ENCODE measurements at regions not wholly inside any gene's neighbourhood (a gene's known extent, or its start where the extent isn't known, plus 50 kb on each side); places are given as distances from the start of the nearest gene placed in this dataset.

DNA sequence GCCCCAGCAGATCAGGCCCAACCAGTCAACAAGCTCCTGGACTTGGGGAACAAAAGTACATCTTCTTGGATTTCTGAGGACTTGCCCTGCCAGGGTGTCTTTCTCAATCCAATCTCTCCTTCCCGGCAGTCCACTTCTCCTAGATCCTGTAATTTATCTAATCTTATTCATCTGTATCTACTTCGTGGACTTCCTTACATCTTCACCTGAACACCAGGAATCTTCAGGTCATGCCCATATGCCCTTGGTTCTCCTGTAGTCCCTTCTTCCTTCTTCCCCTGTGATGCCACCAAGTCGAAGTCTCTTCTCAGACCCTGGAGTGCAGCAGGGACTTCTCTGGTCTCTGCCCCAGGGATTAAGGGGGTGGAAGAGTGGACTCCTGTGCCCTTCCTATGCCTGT, 100.3 kb downstream of the ZNF280B start:
- in situ Hi-C loops (cut with HindIII; ENCODE audit: extremely low pct_ligation_motif_present, low pct_unique_long_range_greater_than_20kb) (no loop called here), intact Hi-C loops (cut with micrococcal nuclease; ENCODE audit: unreplicated experiment) (no loop called here)
- H3K36me3 ChIP-seq (replicated peaks in 1 of 2; ENCODE audit: control insufficient read depth in 1 of 2, insufficient read depth in 2 of 2, low read length in 2 of 2), result no peaks in the 10 kb centered on the region
- ChIA-PET CTCF (ENCODE audit: low intra/inter-chr PET ratio, low total read pairs) (no interaction called here), POLR2A (no interaction called here)
- H3K4me1 ChIP-seq (ENCODE audit: insufficient read depth, low read length), result no peaks in the 10 kb centered on the region
- H3K9ac ChIP-seq (ENCODE audit: insufficient read depth, low read depth, low read length), result no peak overlapping the region
- TF ChIP-seq, protein P1, sequence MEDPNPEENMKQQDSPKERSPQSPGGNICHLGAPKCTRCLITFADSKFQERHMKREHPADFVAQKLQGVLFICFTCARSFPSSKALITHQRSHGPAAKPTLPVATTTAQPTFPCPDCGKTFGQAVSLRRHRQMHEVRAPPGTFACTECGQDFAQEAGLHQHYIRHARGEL (CRISPR knock-in tag; IDR thresholded peaks at IDR 0.05), result no peak
- no peak for TF ChIP-seq RARA (CRISPR knock-in tag; IDR thresholded peaks at IDR 0.05)
- TF ChIP-seq ZNF276 (CRISPR knock-in tag; IDR thresholded peaks at IDR 0.05; ENCODE audit: low read depth), result no peak
- no peak for TF ChIP-seq TFE3 (CRISPR knock-in tag; IDR thresholded peaks at IDR 0.05)
- TF ChIP-seq LCORL (IDR thresholded peaks at IDR 0.05), result no peak
- TF ChIP-seq LCORL (CRISPR knock-in tag; IDR thresholded peaks at IDR 0.05), result no peak
- TF ChIP-seq SYNCRIP (IDR thresholded peaks at IDR 0.05; ENCODE audit: insufficient read depth, low read depth, low read length), result no peak
- TF ChIP-seq TERF1 (CRISPR knock-in tag; IDR thresholded peaks at IDR 0.05), result no peak
- no peak for TF ChIP-seq ZNF770 (CRISPR knock-in tag; IDR thresholded peaks at IDR 0.05)
- TF ChIP-seq PHF8 (CRISPR knock-in tag; IDR thresholded peaks at IDR 0.05), result no peak
- no peak for TF ChIP-seq ZNF367 (CRISPR knock-in tag; IDR thresholded peaks at IDR 0.05; ENCODE audit: borderline replicate concordance)
- no peak for TF ChIP-seq ZFP36L2 (CRISPR knock-in tag; IDR thresholded peaks at IDR 0.05)
- no peak for TF ChIP-seq ATF5 (CRISPR knock-in tag; IDR thresholded peaks at IDR 0.05; ENCODE audit: low read depth)
- no peak for TF ChIP-seq POLR2A (IDR thresholded peaks at IDR 0.05; ENCODE audit: insufficient read depth in 1 of 2, low read depth in 2 of 2, low read length in 2 of 2)
- TF ChIP-seq DDIT3 (CRISPR knock-in tag; IDR thresholded peaks at IDR 0.05), result no peak
- no peak for TF ChIP-seq TRIM22 (IDR thresholded peaks at IDR 0.05)
- TF ChIP-seq SKI (IDR thresholded peaks at IDR 0.05; ENCODE audit: partially characterized antibody), result no peak
- no peak for FAIRE-seq
- no peaks in the 10 kb centered on the region for H4K20me1 ChIP-seq (ENCODE audit: insufficient read depth, low read length)
- H2AFZ ChIP-seq (ENCODE audit: low read length), result no peak overlapping the region
- no peaks in the 10 kb centered on the region for H3K79me2 ChIP-seq (ENCODE audit: insufficient read depth, low read length)
- no TSS peak for BruUV-seq (replicated peaks)
- no peak for DNase-seq (ENCODE audit: low spot score)
- no peak overlapping the region for H3K4me2 ChIP-seq (ENCODE audit: low read depth, low read length)
- H3K27ac ChIP-seq (ENCODE audit: extremely low read length, insufficient read depth, low read length), result no peak overlapping the region
- no peaks in the 10 kb centered on the region for H3K9me3 ChIP-seq (ENCODE audit: low read length)
- WGBS (ENCODE audit: low lambda C conversion rate), result 35% methylated on average over 3 of the region's 3 CpGs
- H3K4me3 ChIP-seq (replicated peaks in 1 of 3; ENCODE audit: insufficient read depth in 1 of 3, low read depth in 2 of 3, low read length in 3 of 3), result no peak overlapping the region
- H3K27me3 ChIP-seq (ENCODE audit: control insufficient read depth in 1 of 2, insufficient read depth in 2 of 2, low read length in 2 of 2), result peaks cover 0 to 35% of the 10 kb centered on the region in 2 experiments; a peak in 3 of 5 replicates
- no peak for ATAC-seq

All from HepG2 (cell line).